ENCODE measurements at regions not wholly inside any gene's neighbourhood (a gene's known extent, or its start where the extent isn't known, plus 50 kb on each side); places are given as distances from the start of the nearest gene placed in this dataset.
"Not testable (repeated sequence)": the region's sequence is repeated elsewhere in the genome, so short reads cannot be mapped to it uniquely, and the experiment has no call there.

DNA sequence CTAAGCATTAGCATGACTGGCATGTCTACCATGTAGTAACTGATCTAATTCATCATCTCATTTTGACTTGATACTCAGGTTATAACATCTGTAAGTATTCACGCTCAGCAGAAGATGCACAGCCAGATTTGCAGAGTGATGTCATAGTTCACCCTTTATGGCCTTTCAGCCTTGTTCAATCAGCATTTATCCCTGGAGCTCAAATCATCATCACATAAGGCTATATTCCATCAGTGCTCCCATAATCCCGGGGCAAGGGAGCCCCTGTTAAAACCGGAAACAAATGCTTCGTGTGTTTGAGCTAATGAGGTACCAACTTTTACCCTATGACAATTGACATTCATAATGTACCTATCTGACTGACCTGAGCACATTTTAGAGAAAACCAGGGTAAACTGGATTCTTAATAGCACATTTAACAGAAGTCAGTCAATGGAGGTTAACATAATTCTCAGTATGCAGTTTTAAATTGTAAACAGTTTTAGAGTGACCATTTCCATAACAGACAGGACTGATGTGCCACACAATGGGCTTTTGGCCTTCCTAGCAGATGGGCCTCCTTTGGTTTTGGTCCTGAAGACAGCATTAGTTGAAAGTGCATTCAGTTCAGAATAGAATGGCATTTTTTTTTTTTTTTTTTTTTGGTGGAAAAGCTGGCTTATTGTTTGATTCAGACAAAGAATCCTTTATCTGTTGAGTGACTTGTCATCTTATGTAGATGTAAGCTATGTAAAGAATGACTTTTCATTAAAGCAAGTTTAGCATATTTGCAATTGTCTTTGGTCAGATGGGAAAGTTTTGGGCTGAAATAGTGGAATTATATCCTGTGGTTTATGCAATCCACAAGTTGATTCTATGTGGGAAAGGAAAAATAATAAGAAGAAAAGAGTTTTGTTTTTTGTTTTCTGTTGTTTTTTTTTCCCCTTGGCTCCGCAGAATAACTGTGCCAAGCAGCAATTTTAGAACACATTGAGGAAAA, 866.0 kb upstream of the ACVR2A start:
- DNase-seq (ENCODE audit: low read depth in 2 of 2), result no peak

DNA sequence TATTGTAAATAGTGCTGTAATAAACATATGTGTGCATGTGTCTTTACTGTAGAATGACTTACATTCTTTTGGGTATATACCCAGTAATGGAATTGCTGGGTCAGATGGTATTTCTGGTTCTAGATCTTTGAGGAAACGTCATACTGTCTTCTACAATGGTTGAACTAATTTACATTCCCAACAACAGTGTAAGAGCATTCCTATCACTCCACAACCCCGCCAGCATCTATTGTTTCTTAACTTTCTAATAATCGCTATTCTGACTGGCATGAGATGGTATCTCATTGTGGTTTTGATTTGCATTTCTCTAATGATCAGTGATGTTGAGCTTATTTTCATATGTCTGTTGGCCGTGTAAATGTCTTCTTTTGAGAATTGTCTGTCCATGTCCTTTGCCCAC, 873.8 kb upstream of the ACVR2A start:
- DNase-seq (ENCODE audit: low read depth in 2 of 2), result not testable (repeated sequence)

DNA sequence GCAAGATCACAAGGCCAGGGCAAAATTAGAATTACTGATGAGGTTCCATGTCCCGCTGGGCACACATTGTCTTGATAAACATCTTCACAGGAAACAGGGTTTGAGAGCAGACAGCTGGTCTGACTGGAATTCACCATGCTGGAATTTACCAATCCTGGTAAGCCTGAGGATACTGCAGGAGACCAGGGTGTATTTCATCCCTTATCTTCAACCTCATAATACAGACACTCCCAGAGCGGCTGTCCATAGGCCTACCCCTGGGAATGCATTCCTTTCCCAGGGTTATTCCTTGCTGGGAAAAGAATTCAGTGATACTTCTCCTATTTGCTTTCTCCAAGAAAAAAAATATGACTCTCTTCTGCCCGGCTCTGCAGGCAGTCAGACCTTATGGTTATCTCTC, 875.1 kb upstream of the ACVR2A start:
- not testable (repeated sequence) for DNase-seq (ENCODE audit: low read depth in 2 of 2)

DNA sequence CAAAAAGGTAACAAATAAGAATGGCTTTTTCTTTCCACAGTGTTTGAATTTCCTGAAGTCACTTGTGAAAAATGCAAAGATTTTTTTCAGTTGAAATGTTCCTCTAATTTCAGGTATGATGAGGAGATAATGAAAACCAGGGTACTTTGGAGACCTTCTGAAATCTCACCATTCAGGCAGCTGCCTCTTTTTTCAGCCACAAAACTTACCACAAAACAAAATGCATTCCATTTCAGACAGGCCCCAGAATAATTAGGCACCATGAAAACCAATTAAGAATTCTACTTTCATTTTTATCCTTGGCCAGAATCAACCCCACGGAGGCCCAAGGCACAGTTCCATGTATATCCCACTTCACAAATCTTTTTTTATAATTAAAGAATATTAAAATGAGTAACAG, 880.3 kb upstream of the ACVR2A start:
- DNase-seq (ENCODE audit: low read depth in 2 of 2), result no peak

DNA sequence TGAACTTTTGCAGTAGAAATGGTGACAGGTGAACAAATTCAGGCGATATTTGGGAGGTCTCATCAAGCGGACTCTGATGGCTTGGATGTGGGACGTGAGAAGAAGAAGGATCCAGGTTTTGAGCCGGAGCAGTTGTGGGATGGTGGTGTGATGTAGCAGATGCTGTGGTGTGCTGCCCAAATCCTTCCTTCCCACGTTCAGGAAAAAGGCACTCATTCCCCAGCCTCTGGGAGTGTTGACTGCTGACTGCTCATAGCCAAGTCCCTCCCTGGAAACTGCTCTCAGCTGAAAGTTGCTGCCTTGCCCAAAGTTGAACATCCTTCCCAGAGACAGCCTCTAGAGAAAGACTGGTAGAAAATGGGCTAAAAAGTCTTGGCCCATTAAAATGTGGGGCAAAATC, 890.3 kb upstream of the ACVR2A start:
- DNase-seq (ENCODE audit: low read depth in 2 of 2), result no peak

DNA sequence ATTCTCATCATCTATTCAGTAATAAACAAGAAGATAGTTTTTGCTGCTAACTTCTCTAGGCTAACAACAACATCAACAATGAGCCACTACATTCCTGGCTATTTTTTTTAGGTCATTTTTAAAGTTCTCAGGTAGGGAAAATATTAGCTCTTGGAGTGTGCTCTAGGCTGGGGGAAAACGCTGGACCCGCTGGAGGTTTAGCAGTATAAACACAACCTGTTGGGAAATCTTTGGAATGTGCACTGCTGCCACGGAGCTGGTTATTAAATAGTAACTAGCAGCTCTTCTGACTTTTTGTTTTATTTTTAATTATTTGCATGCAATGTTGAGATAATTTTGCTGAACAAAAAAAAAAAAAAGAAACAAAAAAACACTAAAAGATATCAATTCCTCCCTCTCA, 892.1 kb upstream of the ACVR2A start:
- no peak for DNase-seq (ENCODE audit: low read depth in 2 of 2)

DNA sequence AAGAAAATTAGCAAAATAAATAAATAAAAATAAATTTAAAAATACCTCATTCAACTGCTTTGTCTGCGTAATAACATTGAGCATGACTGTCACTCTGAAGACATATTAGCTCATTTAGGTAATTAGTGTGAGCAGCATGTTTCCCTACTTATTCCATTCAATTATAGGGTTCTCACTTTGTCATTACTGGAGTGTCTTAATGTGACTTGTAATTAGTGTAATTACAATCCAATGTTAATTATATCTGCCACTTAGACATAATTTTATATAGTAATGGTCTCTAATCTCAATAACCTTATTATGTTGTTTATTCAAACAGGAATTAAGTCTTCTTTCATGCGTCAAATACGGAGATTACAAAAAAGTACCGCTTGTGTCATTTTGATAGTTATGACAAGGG, 893.9 kb upstream of the ACVR2A start:
- no peak for DNase-seq (ENCODE audit: low read depth in 2 of 2)

DNA sequence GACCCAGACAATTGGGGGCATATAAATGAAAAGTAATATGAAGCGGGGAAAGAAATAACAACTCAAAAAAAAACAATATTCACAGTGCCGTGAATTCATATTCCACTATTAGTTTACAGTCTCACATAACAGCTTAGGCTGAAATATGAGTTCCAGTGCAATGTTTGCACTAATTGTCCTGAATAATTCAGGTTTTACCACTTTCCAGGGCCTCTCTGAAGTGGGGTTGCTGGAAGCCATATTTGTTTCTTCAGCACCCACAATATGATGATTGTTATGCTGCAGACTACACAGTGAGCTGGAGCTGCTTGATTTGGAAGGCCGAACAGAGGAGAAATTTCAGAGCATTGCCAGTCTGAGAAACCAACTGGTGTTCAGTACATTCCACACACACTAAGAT, 894.5 kb upstream of the ACVR2A start:
- no peak for DNase-seq (ENCODE audit: low read depth in 2 of 2)

DNA sequence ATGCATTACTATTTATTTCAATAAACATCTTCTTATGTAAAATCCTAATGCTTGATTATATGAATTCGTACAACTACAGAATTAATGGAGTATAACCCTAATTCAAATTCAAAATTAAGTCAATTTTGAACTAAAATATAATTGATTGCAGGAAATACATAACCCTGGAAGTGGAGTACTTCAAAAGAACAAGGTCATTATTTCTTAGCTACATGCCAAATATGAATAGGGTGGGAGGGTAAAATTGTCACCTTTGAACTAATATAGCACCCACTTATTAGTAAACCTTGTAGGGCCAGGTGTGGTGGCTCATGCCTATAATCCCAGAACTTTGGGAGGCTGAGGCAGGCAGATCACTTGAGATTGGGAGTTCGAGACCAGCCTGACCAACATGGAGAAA, 895.4 kb upstream of the ACVR2A start:
- no peak for DNase-seq (ENCODE audit: low read depth in 2 of 2)

DNA sequence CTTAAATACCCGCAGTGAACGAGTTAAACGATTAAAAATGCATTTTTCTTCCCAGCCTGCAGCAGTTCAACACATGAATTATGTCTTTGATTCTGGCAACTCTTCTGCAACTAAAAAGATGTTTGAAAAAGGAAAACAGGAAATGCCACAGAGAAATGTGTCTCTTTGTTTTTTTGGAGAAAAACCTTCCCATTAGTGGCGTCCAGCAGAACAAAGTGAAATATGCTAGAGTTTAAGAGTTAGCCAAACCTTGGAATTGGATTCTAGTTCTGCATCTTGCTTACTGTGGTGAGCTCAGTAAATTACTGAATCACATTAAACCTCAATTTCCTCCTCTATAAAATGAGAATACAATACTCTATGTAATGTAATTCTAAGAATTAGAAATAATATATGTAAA, 900.2 kb upstream of the ACVR2A start:
- no peak for DNase-seq (ENCODE audit: low read depth in 2 of 2)

DNA sequence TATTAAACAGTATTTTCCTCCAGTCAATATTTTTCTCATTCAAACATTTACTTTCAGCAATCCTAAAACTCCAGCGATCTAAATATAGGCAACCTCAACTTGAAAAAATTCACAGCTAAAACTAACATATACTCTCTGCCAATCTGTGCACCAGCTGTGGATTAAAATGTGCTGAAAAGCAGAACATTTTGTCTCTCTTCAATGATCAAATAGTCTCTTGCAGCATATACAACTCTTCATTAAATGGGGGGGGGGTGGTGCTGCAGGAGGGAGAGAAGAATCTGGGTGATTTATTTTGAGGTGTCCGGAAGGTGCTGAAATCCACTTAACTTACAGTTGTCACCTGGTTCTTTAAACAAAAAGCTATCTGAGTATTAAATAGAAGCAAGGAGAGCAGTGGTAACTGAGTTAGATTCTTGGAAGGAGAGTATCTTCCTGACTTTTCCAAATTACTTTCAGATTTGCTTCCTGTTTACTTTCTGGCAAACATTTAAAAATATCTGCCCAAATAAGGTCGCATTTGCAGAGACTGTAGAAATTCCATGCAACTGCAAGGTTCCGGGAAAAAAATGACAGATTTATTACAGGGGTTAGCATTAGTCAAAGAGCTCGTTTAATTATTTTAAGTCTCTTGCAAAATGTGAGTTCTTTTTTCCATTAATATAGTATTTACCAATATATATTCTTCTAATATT, 904.7 kb upstream of the ACVR2A start:
- no peak for DNase-seq (ENCODE audit: low read depth in 2 of 2)

DNA sequence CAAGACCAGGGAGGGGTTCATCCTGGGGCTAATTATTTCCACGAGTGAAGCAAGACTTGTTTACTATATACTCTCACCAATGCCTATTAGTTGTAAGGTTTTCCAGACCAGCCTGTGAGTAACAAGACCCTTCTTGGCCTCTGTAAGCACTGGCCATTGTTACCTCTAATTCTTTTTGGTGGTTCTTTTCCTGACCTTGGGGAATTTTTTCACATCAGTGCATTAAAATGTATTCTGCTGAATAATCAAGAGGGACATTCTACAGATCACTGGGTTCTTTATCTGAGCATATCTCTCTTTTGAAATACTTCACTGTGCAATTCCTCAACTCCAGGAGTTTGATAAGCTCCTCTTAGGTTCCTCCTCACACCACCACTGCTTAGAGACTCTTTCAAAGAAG, 909.9 kb upstream of the ACVR2A start:
- no peak for DNase-seq (ENCODE audit: low read depth in 2 of 2)

DNA sequence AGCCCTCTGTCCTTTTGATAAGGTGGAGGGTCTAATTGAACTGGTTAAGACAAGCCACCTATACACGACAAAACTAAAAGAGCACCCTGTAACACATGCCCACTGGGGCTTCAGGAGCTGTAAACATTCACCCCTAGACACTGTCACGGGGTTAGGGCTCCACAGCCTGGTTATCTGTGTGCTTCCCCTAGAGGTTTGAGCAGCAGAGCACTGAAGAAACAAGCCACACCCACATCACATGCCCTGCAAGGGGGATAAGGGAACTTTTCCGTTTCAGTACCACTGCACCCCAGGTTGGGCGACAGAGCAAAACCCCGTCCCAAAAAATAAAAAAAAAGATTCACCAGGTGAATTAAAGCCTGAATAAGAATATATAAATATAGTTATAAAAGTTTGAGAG, 913.7 kb upstream of the ACVR2A start:
- DNase-seq (ENCODE audit: low read depth in 2 of 2), result no peak

DNA sequence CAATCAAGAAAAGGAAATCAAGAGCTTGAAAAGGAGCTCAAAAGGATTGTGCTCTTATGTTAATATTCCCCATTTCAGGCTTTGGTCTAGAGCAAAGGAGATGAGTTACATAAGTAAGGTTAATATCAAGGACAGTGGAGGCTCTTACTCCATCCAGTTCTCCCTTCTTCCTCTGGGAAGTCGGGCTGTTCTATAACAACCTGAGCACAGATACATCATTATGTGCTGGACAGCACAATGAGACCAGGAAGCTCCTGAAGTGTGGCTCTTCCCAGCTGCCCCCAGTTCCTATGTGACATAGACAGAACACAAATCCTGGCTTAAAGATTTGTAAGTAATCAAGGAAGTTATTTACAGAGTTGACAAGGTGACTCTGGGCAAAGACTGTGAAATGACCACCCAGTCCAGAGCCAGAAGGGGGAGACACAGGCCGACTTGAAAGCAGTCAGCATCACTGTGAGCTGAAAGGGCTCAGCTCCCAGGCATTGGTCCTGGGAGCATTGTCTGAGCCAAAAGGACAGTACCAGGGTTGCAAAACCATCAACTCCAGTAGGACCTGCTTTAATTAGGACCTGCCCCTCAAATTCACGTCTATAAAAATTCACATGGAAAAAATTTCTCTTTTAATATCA, 917.6 kb upstream of the ACVR2A start:
- DNase-seq (ENCODE audit: low read depth in 2 of 2), result no peak

DNA sequence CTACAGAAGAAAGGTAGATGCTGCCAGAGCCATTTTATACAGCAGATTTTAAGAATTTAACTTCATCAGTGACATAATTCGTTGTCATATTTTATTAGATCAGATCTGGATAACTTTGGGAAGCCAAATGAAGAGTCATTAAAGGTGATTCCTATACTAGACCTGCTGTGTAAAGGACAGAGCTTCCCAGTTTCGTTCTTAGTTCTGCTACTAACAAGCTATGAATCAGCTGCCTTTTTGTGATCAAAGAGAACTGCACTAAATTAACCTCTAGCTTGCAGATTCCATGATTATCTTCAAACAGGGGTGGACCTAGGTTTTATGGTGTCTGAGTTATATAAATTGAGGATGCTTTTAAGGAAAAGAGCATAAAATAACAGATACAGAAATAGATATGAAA, 926.5 kb upstream of the ACVR2A start:
- DNase-seq (ENCODE audit: low read depth in 2 of 2), result no peak

DNA sequence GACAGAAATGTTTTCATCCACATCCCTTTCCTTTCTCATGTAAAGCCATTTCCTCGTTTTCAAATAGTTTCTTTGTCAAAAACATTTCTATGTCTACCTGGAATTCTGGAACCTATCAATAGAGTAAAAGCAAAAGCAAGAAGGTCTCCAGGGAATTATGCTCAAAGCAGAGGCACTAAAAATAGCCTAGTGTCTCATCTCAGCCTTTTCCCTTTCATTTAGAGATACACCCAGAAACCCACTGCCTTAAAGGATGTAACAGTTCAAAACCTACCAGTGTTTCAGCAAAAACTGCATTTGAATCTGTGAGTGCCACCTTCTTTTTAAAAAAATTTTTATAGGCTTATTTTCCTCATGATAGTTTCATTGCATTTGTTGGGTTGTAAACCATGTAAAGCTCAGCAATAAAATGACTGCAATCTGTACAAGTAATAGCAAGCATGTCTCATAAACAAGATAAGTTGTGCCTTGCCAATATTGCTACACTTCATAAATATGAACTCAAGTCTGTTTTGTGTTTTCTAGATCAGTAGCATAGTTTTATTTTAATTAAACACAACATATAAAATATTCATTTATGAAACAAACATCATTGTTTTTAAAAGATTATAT, 927.3 kb upstream of the ACVR2A start:
- DNase-seq (ENCODE audit: low read depth in 2 of 2), result no peak

DNA sequence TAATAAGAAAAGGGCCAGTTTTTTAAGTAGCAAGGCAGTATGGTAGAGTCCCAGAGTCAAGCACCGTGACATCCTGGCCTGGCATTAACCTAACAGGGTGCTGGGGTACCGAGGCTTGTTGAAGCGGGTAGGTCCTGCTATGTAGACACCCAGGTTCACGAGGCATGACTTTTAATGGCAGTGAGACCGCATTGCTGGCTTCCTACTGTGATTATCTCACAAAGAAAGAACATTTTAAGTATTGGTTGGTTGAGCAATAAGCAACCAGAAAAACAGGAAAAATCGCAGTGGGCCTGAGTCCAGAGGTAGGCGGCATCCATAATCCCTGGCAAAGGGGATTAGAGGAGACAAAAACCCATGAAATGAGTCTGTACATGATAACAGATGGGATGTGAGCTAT, 927.9 kb upstream of the ACVR2A start:
- no peak for DNase-seq (ENCODE audit: low read depth in 2 of 2)

DNA sequence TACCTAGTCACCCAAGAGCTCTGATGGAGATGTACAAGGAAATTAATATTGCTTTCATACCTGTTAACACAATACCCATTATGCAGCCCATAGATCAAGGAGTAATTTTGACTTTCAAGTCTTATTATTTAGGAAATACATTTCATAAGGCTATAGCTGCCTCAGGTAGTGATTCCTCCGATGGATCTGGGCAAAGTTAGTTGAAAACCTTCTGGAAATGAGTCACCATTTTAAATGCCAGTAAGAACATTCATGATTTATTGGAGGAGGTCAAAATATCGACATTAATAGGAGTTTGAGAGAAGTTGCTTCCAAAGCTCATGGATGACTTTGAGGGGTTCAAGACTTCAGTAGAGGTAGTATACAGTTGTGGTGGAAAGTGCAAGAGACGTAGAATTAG, 931.4 kb upstream of the ACVR2A start:
- no peak for DNase-seq (ENCODE audit: low read depth in 2 of 2)

DNA sequence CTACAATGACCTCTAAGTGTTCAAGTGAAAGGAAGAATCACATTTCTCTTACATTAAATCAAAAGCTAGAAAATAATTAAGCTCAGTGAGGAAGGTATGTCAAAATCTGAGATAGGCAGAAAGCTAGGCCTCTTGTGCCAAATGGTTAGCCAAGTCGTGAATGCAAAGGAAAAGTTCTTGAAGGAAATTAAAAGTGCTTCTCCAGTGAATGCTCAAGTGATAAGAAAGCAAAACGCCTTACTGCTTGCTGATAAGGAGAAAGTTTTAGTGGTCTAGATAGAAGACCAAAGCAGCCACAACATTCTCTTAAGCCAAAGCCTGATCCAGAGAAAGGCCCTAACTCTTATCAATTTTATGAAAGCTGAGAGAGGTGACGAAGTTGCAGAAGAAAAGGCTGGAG, 932.3 kb upstream of the ACVR2A start:
- DNase-seq (ENCODE audit: low read depth in 2 of 2), result no peak

DNA sequence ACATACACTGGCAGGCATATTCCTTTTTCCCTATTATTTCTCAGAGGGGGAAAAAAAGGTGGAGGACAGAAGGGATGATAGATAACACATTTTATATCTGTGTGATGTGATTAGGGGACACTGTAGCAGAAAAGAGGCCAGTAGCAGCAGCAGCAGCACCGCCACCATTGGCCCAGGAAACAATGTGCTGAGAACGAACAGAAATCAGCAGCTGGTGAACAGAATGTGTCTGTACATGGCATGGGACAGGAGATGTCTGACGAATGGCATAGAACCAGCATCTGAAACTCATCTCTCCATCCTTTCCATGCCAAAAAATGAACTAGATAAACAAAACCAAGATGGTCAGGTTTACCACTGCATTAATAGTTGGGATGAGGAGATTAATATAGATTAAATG, 936.1 kb upstream of the ACVR2A start:
- DNase-seq (ENCODE audit: low read depth in 2 of 2), result no peak

DNA sequence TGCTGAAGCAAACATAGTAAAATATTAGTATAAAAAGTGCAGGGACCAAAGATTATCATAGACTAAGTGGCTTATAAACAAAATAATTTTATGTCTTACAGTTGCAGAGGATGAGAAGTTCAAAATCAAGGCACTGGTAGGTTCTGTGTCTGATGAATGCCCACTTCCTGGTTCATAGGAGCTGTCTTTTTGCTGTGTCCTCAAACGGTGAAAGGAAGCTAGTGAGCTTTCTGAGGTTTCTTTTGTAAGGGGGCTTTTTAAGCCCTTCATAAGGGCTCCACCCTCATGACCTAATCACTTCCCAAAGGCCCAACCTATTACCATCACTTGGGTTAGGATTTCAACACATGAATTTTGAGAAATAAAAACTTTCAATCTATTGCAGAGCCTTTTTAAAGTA, 946.7 kb upstream of the ACVR2A start:
- DNase-seq (ENCODE audit: low read depth in 2 of 2), result no peak

DNA sequence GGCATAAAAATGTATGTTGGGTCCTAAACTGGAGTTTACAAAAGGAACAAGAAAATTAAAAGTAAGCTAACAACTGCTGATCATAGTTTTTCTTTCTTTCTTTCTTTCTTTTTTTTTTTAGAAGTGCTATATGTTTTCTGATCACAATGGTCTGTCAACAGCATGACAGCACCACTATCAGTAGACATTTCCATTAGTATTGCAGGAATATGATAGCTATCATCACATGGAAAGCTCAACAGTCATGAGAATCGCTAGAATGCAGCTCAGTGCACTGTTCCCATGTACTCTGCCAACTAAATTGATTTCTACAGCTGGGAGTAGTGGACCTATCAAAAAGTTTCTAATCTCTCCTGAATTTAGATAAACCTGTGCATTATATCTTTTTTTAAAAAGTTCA, 950.3 kb upstream of the ACVR2A start:
- no peak for DNase-seq (ENCODE audit: low read depth in 2 of 2)

Measured in stimulated activated CD4-positive, alpha-beta T cell treated with anti-CD3 and anti-CD28 coated beads, Interleukin-1b, Interleukin-23, amount 100 ng/mL, for 4 hours (primary cell).